BJ (cell line): ENCODE measurements at regions not wholly inside any gene's neighbourhood (a gene's known extent, or its start where the extent isn't known, plus 50 kb on each side); places are given as distances from the start of the nearest gene placed in this dataset.
A peak's percentile ranks its signal among the peaks of the same experiment; 100 is the strongest.

Experiments used
- CTCF ChIA-PET: fragments of 350-600 bp; formaldehyde crosslinking; extraction: SDS; loops from one replicate; lab custom pipeline; 2021; ENCODE audit warnings: antibody characterized with exemption, inconsistent platforms; lab: Yijun Ruan, JAX
- POLR2A ChIA-PET: fragments of 300-600 bp; sonication (Branson Sonifier 250); formaldehyde crosslinking; extraction: SDS; loops from one replicate; lab custom pipeline; 2021; ENCODE audit warnings: antibody characterized with exemption; lab: Charles Lee
- DNase-seq: peaks from one replicate; pipeline ENCODE4 v3.0.0-alpha.2; 2011; ENCODE audit warnings: low read depth
- H3K27me3 ChIP-seq: 2 replicates; pipeline ENCODE4 v1.6.0; 2011; ENCODE audit warnings: low read length; ENCODE audit not compliant: control insufficient read depth, insufficient read depth
- H3K36me3 ChIP-seq: 2 replicates; pipeline ENCODE4 v1.5.1; 2011; ENCODE audit warnings: low read length; ENCODE audit not compliant: control insufficient read depth, insufficient read depth
- H3K4me3 ChIP-seq: 2 replicates; pipeline ENCODE4 v1.5.1; 2011; ENCODE audit warnings: low read depth, mild to moderate bottlenecking, control low read depth, low read length
- TF ChIP-seq, protein P1 (sequence below): IDR thresholded peaks from 2 replicates; pipeline ENCODE4 v1.5.1; 2011; ENCODE audit warnings: low read depth, mild to moderate bottlenecking, control low read depth, inconsistent platforms, low read length, moderate library complexity; ENCODE audit not compliant: insufficient read depth

GRCh38 chr6:19324376-19324775 is 512.8 kb upstream of the ID4 start:
- TF ChIP-seq, protein P1, sequence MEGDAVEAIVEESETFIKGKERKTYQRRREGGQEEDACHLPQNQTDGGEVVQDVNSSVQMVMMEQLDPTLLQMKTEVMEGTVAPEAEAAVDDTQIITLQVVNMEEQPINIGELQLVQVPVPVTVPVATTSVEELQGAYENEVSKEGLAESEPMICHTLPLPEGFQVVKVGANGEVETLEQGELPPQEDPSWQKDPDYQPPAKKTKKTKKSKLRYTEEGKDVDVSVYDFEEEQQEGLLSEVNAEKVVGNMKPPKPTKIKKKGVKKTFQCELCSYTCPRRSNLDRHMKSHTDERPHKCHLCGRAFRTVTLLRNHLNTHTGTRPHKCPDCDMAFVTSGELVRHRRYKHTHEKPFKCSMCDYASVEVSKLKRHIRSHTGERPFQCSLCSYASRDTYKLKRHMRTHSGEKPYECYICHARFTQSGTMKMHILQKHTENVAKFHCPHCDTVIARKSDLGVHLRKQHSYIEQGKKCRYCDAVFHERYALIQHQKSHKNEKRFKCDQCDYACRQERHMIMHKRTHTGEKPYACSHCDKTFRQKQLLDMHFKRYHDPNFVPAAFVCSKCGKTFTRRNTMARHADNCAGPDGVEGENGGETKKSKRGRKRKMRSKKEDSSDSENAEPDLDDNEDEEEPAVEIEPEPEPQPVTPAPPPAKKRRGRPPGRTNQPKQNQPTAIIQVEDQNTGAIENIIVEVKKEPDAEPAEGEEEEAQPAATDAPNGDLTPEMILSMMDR: no peak
- no peak for DNase-seq
- POLR2A ChIA-PET: no interaction called here
- CTCF ChIA-PET: no interaction called here
- no peaks in the 10 kb centered on the region for H3K36me3 ChIP-seq
- no peak overlapping the region for H3K4me3 ChIP-seq
- no peaks in the 10 kb centered on the region for H3K27me3 ChIP-seq

- POLR2A ChIA-PET: no interaction called here
- peak; percentile 45 for DNase-seq
- CTCF ChIA-PET: no interaction called here
- Histone ChIP-seq H3K4me3 (no peak overlapping the region), H3K27me3 (no peaks in the 10 kb centered on the region), H3K36me3 (no peaks in the 10 kb centered on the region)
- TF ChIP-seq, protein P1: no peak
These were observed 511.8 kb upstream of the ID4 start for GRCh38 chr6:19325335-19325789.

- no peak overlapping the region for H3K4me3 ChIP-seq
- H3K36me3 ChIP-seq: no peaks in the 10 kb centered on the region
- DNase-seq: no peak
- TF ChIP-seq, protein P1: no peak
- ChIA-PET POLR2A (no interaction called here), CTCF (interaction anchor here (1.8 kb wide), 1 partner anchor 9 kb away, joined by 4 read pairs; no protein-coding TSS in a partner anchor)
- no peaks in the 10 kb centered on the region for H3K27me3 ChIP-seq
These were observed 509.9 kb upstream of the ID4 start for GRCh38 chr6:19327241-19327640.

- DNase-seq: no peak
- TF ChIP-seq, protein P1: no peak
- H3K36me3 ChIP-seq: no peaks in the 10 kb centered on the region
- no peak overlapping the region for H3K4me3 ChIP-seq
- H3K27me3 ChIP-seq: no peaks in the 10 kb centered on the region
- POLR2A ChIA-PET: no interaction called here
- CTCF ChIA-PET: interaction anchor here (0.6 kb wide), 1 partner anchor 518 kb away, joined by 3 read pairs; no protein-coding TSS in a partner anchor
These were observed 509.5 kb upstream of the ID4 start for GRCh38 chr6:19327661-19328060.

- H3K36me3 ChIP-seq: no peaks in the 10 kb centered on the region
- TF ChIP-seq, protein P1: no peak
- H3K4me3 ChIP-seq: no peak overlapping the region
- H3K27me3 ChIP-seq: no peaks in the 10 kb centered on the region
- CTCF ChIA-PET: interaction anchor here (1.0 kb wide), 1 partner anchor 143 kb away, joined by 3 read pairs; no protein-coding TSS in a partner anchor
- POLR2A ChIA-PET: no interaction called here
- no peak for DNase-seq
These were observed 508.1 kb upstream of the ID4 start for GRCh38 chr6:19329078-19329477.
